ENCODE measurements at regions not wholly inside any gene's neighbourhood (a gene's known extent, or its start where the extent isn't known, plus 50 kb on each side); places are given as distances from the start of the nearest gene placed in this dataset.
"Not testable (repeated sequence)": the region's sequence is repeated elsewhere in the genome, so short reads cannot be mapped to it uniquely, and the experiment has no call there.

- TF ChIP-seq ZNF121 (CRISPR knock-in tag; conservative IDR thresholded peaks at IDR 0.05); KLF16 (IDR thresholded peaks at IDR 0.05): not testable (repeated sequence)
Measured at GRCh38 chr9:66267684-66268083, 530.7 kb downstream of the FOXD4L4 start.

Measured in K562 (cell line).